NCI-H82 treated with DMSO at 0.1 percent for 48 hours (cell line): ENCODE measurements at regions not wholly inside any gene's neighbourhood (a gene's known extent, or its start where the extent isn't known, plus 50 kb on each side); places are given as distances from the start of the nearest gene placed in this dataset.
"Not testable (repeated sequence)": the region's sequence is repeated elsewhere in the genome, so short reads cannot be mapped to it uniquely, and the experiment has no call there.

Source experiments
- DNase-seq: peaks from one replicate; lab custom pipeline; 2025; ENCODE audit not compliant: unreplicated experiment; lab: John Stamatoyannopoulos, UW

DNA sequence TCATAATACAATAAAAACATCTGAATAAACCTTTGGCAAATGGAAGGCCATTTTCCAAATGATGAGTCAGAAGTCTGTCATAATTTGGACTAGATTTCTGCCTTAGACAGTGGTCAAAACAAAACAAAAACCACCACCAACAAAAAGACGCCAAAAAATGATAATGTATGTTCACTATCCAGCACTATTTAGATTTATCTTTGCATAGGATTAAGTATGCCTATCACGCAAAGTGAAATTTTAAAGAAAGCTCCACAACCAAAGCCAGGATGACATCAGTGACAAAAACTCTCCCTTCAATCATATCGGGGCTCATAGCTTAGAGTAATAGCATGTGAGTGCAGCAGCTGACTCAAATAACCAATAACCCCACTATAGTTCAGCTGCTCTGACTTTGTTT is 201.9 kb downstream of the MOXD1 start:
- DNase-seq, result no peak

DNA sequence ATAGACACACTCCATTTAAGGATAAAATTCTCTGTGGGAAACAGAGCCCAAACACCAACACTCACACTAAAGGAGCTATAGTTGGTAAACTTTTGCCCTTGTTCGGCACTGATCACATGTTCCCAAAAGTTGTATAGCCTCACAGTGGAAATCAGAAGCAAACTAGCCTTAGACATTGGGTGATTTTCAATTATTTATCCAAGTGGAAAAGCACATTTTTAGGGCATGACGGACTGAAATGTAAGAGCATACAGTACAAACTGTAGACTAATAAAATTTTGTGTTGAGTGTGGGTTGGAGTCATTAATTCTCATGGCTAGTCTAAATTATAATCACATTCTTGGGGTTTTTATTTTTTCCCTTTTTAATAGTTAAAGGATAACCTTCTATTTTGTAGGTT is 202.4 kb downstream of the MOXD1 start:
- no peak for DNase-seq

DNA sequence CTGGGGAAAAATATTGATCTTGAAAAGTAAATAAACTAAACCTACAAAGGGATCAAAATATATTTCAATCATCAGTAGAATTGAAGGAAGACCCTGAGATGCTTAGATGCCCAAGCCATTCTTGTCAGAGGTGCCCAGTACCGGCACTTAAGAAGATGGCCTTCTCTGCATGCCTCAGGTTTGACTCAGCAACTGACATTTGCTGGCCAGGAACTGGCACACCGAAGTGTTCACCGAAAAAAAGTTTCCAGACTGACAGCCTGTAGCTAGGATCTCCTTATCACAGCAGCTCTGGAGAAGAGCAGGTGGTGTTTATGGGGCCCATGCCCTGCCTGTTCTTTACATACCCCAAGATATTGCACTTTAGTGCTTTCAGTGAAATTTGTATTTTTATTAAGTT is 203.2 kb downstream of the MOXD1 start:
- no peak for DNase-seq

DNA sequence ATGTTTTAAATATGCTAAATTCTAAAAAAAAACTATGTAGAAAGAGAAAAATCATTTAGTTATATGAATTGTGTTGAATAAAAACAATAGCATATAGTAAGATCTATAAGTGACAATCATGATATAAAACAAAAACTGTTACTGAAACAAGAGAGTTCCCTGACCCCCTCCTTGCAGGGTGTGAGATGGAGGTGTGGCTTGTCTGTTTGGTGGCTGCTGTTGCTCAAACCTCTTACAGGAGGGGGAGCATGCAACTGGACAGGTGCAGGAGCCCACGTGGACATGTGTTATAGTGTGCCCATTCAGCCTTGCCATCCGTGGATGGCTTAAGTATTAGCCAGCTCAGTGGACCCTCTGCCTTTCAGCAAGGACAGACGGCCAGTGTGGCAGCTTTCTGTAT is 206.7 kb downstream of the MOXD1 start:
- no peak for DNase-seq

DNA sequence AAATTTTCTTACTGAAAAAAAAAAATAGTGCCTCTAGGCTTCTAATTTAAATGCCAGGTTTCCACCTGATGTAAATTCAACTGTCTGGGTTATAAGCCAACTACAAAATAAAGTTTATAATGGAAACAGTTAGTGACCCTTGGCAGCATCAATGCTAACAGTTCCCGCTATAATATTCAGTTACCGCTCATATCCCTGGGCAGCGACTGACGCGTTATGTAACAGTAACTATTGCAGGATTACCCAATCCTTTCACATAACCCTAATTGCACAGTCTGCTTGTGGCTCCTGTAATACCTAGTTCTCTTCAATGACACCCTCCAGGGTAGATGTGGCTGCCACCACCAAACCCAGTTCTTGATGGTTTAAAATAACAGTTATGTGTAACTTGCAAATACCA is 208.6 kb downstream of the MOXD1 start:
- no peak for DNase-seq

DNA sequence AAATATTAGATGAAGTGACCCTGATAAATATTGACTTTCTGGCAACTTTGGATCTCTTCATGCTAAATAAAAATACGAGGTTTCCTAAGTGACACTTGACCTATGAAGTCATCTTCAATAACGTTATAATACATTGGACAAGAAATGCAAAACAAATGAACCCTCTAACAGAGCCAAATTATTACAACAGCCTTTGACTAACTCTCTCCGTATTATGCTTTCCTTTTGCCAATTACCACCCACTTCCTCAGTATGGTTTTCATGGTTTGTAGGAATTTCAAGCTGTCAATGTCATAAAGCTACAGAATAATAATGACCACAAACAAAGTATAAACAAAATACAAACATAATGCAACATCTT is 210.5 kb downstream of the MOXD1 start:
- DNase-seq, result no peak

DNA sequence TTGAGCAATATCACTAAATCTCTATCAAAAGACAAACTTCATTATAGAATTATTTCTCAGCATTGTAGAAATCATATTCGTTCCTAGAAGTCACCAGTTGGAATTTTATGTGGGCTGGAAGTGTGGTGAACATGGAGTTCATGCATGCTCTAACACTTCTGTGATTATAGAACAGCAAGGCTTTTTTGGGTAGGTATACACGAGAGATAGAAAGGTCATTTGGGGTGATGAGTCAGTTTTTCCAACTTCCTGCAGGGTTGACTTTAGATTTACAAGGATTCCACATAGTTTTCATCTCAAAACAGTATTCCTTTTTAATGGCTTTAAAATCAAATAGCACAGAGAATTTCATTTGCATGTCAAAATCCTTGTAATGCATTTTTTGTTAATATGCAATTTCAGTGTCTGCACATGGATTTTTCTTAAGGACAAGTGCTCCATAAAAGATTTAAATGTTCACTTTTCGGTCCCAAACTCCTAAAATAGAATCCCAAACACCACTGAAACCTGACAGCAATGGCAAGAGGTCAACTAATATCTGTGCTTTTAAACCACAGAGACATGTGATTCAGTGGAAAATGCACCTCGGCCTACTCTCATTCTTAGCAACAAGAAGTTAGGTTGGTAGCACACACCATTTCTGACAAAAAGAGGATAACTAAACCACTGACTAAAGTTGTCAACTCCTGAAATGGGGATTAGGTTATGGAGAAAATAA is 211.0 kb downstream of the MOXD1 start:
- no peak for DNase-seq

DNA sequence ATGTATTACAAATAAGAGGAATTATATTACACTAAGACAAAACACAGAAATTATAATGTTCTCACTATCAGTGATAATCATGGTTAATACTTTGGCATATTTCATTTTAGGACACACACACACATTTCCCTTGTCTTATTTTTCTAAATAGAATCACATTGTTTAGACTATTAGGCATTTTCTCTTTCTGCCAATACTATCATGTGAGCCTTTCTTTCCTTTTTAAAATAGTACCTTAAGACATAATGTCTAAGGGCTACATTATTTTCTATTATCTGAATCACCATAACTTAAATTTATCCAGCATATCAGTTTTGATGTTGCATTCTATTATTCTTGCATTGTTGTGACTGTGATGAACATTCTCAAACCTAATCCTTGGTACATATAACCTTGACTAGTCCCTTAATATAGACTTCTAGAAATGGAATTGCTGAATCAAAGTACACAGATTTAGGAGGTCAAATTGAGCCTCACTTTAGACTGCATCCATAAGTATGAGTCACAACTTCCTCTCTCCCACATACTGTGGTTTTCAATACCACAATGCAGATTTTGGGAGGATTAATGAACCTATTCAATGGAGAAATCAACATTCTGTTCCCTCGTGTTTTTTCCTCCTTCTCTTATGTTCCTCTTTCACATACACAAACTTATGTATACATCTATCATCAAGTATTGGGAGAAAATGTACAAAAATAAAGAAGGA is 212.6 kb downstream of the MOXD1 start:
- DNase-seq, result no peak

DNA sequence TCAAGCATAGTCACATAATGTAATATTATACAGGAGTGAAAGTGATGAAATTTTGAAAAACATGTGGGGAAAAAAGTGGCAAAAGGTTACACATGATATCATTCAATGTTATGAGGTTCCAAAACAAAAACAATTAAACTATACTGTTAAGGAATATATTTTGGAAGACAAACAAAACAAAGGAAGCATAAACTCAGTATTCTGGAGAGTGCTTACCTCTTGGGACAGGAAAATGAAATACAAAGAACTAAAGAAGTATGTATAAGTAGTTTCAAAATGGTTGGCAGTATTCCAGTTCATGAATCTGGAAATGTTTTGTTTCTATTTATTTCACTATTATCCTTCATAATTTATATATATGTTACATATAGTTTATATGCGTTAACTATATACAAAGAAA is 213.5 kb downstream of the MOXD1 start:
- DNase-seq, result no peak

DNA sequence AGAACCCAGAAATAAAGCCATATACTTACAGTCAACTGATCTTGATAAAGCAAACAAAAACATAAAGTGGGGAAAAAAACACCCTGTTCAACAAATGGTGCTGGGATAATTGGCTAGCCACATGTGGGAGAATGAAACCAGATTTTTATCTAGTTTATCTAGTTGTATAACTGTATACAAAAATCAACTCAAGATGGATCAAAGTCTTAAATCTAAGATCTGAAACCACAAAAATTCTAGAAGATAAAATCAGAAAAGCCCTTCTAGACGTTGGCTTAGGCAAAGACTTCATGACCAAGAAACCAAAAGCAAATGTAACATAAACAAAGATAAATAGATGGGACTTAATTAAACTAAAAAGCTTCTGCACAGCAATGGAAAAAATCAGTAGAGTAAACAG is 216.3 kb downstream of the MOXD1 start:
- not testable (repeated sequence) for DNase-seq

DNA sequence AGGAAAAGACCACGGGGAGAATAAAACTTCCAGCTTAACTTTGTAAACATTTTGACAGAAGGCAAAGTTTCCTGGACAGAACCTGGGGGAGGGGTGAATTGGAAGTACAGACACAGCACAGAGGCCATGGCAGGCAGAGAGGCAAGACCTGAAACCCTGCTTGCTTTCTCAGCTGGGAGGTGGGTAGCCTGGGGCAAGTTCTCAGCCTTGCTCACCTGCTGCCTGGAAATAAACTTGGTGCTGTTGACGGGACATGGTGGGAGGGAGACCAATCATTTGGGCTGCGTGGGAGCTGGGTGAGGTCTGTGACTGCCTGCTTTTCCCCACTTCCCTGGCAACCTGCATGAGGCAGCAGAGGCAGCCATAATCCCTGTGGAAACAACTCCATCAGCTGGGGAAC is 221.3 kb downstream of the MOXD1 start:
- no peak for DNase-seq

DNA sequence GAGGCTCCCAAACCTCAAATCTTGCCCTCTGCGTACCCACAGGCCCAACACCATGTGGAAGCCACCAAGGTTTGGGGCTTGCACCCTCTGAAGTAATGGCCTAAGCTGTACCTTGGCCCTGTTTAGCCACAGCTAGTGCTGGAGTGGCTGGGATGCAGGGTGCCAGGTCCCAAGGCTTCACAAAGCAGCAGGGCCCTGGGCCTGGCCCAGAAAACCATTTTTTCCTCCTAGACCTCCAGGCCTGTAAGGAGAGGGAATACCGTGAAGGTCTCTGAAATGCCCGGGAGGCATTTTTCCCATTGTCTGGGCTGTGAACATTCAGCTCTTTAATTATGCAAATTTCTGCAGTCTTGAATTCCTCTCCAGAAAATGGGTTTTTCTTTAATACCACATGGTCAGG is 223.7 kb upstream of the CCN2 start:
- DNase-seq, result no peak

DNA sequence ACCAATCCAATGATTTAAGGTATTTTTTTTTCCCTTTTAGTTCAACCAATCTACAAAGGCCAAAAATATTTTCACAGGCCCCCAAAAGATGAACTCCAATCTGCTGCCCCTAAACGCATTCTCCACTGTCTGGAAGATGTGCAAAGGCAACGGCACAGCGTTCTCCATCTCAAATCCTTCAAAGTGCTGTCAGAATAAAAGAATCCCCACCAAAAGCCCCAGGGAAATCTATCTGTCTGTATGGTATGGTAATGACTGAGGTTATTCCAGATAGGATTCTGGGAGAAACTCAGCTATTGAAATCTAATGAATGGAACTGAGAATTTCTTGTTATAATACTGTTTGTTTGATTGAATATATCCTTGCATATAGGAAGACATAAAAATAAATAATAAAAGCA is 217.8 kb upstream of the CCN2 start:
- DNase-seq, result no peak

DNA sequence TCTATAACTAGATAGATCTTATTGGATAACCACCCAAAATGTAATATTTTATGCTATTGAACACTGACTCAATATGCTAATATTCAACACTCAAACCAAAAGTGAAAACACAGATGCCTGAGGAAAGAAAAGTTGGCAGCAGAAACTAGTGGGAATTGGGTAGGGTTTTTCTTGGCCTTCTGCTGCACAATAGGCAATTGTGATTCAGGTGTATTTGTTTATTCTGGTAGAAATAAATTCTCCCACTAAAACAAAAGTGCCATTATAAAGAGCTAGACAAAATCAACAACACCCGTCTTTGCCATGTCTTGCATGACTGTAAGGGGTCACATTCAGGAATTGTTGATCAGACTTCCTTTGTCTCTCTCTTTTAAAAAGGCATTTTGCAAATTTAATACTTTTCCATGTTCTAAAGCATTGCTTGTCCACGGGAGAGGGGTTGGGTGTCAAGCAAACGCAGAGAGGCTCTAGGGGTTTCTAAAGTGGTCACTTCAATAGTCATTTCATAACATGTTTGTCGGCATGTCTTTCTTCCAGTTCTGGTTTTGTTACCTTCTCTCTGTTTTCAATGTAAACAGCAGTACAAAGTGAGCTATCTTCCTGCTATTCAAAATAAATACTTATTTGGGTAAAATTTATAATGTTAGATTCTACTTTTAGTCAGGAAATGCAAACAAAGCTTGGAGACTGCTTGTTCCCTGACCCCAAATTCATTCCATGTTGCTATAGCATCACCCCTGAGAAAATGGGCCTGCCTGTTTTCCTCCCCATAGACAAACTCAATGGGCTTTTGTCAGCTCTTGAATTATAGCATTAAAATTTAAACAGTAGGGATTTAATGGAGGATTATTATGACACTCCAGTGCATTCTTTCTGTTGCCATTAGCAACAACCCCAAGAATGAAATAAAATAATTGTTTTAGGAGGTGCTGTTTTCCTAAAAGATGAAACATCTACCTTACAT is 217.0 kb upstream of the CCN2 start:
- no peak for DNase-seq

DNA sequence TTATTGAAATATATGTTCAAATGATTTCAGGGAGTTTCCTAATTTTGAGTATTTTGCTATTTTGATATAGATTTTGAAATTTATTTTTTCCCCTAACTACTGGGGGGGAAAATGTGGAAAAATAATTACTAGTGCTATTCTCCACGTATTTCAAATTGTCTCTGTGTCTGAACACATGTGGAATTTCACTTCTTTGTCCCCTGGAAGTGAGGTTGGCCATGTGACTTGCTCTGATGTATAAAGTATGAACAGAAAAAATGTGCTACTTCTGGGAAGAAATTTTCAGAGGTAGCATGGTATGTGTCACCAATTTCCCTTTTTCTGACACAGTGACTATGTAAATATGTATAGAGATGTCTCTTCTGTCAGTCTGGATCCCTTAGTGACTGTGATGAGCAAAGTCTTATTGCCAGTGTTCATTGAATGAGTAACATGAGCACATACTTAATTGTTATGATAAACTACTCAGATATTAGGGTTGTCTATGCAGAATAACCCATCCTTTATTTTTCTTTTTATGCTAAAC is 215.4 kb upstream of the CCN2 start:
- no peak for DNase-seq

DNA sequence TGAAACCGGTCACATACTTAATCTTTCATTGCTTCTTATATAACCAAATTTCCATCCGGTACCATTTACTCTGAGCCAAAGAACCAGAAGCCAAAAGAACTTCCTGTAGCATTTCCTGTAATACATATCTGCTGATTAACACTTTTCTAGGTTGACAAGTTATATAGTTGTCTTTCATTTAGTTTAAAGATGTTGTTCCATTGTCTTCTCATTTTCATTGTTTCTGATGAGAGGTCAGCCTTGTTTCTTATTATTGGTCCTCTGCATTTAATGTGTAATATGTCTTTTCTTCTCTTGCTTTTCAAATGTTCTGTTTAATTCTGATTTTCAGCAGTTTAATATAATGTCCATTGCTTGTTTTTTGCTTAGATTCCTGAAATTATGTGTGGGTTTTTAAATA is 214.5 kb upstream of the CCN2 start:
- no peak for DNase-seq

DNA sequence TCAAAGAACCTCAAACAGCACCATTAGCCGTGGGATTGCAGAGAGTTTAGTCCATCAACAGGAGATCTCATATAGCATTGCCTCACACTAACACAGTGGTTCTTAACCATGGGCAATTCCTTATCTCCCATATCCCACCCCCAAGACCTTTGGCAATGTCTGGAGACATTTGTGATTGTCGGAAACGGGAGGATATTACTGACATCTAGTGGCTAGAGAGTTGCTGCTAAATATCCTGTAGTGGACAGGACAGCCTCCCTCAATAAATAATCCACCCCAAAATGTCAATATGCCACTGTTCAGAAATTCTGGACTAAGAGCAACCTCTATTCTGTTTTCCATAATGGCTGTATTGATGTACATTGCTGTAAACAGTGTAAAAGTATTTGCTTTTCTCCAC is 210.1 kb upstream of the CCN2 start:
- no peak for DNase-seq

DNA sequence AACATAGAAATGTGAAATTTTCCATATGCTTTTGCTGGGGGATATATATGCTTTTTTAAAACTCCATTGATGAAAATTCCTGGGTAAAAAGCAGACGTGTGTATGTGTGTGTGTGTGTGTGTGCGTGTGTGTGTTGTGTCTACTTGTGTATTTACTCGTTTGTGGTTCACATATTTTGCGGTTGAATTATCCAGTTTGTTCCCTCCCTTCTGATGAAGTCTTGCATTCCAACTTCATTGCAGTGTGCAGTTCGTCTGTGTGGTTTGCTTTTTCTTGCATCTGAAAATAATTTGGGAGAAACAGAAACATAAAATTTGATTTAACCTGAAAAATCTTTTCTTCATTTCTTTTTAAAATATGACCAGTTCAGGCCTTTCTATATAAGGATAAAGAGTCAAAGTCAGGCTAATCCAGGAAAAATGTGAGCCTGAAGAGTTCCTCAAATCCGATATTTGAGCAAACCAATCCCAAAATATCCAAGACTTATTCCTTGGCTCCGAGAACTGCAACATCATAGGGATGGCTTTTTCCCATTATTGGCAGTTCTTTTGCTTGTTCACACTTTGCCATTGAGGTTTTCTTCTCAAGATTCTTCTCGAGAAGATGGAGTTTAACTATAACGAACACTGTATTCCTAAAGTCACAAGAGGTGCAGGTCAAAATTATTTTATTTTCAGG is 202.2 kb upstream of the CCN2 start:
- no peak for DNase-seq

DNA sequence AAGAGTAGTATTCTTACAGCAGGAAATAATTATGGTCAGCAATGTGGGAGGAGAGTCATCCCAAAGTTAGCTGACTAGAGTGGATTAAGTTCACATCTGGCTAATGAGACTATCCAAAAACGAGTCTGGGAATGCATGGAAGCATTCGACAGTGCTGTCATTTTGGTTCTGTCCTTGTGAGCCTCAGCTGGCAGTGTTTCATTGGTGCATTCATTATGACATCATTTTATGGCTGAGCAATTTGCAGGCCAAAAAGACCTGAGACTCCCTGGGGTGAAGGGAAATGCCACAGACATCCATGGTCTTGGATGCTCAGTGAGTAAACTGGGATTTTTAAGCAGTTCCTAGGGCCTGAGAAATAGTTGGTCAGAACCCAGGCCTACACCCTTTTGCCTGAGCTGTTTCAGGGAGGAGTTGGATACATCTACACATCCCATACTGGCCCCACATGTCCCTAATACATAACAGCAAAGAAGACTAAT is 196.4 kb upstream of the CCN2 start:
- no peak for DNase-seq

DNA sequence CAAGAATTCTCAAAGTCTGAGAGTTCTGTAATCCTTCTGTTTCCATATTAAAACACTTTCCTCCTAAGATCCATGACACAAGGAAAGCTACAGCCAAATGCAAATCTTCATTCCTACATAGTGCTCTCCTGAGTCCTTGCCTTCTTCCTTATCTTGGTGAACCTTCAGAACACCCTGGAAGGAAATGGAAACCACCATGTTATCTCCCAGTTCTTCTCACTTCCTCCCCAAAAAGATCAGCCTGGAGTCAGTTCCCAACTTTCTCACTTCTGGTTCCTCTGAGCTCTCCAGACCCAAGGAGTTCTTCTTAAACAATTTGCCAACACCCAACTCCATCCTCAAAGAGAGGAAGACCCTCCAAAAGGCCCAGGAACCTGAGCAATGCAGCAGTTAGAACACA is 193.3 kb upstream of the CCN2 start:
- DNase-seq, result no peak

DNA sequence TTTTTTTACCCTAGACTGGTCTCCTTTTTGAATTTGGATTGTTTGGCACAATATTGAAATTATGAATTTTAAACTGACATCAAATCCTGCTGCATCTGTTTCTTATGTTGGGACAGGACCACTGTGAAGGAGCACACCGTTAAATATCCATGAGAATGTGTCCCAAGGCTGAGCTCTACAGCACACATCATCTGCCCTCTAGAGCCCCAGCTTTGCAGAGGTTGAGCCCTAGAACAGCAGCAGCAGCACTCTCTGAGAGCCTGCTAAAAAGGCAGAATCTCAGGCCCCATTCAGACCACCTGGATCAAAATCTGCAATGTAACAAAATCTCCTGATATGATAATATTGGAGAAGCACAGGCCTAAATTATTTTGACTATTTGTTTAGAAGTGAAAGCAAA is 192.1 kb upstream of the CCN2 start:
- DNase-seq, result no peak
